HG03571 (cell line): ENCODE measurements at regions not wholly inside any gene's neighbourhood (a gene's known extent, or its start where the extent isn't known, plus 50 kb on each side); places are given as distances from the start of the nearest gene placed in this dataset.
"Not testable (repeated sequence)": the region's sequence is repeated elsewhere in the genome, so short reads cannot be mapped to it uniquely, and the experiment has no call there.

ENCODE experiments used
- ATAC-seq: cut with Tn5 transposase; IDR thresholded peaks from one replicate; pipeline ENCODE4 v1.9.1; 2021; ENCODE audit not compliant: unreplicated experiment

DNA sequence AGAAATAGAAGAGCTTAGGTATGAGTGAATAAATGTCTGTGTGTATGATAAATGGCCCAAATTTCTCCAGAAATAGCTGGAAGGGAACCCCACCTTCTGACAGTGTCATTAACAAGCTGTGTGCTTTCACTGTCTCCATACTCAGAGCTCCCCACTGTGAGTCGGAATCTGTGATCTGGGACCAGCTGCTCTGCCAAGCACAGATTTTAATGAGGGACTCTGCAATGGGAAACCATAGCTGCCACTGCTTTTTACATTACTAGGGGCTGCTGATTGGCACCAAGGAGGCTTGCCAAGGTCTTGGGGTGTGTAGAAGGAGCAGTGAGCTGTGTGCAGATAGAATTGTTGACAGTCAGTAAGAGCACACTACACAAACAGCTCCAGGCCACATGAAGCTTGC, 244.2 kb upstream of the CCDC196 start:
- no peak for ATAC-seq

DNA sequence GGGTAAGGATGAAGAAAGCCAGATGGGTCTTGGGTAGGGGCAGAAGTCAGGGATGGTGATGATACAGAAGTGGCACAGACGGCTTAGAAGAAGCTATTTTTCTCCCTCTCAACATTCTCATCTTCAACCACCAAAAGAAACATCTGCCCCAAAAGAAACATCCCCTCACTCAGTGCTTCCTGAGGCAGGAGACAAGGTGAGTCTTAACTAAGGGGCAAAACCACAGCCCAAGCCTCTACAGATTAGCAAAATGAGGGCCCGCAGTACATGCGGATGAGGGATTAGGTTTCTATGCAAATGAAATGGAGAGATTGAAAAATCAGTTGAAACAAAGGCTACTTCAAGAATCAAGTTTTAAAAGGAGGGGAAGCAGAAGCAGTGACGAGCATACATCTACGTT, 241.3 kb upstream of the CCDC196 start:
- no peak for ATAC-seq

DNA sequence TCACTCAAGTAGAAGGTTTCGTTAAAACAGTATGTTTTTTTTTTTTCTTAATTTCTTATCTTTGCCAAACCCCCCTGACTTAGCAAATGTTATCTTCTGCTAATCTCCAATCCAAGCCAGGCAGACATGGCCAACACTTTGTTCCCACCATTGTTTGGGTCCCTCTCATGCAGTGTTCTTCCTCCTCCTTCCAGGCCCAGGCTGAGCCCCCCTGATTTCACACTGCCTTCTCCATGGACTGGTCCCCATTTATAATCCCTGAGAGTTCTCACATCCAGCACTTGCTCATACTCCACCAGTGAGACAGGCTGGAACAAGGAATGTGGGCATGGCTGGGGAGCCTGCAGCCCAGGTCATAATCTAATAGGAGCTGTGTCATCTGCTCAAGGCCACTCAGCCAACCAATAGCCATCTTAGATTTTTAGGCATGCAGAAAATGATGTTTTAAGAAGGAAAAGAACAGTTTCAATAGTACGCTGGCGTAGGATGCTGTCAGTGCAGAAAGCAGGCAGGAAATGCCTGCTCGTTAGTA, 238.4 kb upstream of the CCDC196 start:
- no peak for ATAC-seq

DNA sequence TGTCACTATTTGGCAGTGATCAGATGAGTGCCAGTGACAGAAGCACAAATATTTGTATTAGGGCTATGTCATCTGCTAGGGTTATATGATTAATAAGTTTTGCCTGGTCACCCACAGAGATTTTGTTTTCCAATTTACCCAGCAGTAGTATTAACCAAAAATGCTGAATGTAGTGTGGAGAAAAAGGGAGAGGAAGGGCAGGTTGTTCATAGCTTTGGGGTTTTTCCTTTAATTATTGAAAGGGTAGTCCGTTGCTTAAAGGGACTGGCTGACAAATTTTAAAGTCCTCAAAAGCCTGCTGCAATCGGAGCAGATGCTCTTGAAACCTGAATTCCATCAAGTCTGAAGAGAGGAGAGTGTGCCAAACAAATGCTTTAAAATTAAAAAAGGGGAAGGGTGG, 237.9 kb upstream of the CCDC196 start:
- ATAC-seq: no peak

DNA sequence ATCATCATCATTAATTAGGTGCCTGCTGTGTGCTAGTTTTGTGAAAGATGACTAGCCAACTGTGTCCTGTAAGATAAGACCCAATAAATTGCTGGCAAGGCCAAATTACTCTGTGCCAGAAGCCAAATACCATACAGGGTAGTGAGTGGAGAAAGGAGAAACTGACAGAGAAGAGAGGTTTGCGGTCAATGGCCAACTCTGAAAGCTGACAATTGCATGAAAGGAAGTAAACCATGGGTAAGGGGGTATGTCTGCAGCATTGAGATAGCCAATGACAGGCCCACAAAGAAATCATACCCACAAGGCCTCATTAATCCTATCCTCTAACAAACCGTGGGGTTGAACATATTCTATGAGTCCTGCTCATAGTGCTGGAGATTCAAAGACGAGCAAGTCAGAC, 236.6 kb upstream of the CCDC196 start:
- ATAC-seq: no peak

GRCh38 chr14:66254038-66254437, 232.1 kb upstream of the CCDC196 start:
- no peak for ATAC-seq

DNA sequence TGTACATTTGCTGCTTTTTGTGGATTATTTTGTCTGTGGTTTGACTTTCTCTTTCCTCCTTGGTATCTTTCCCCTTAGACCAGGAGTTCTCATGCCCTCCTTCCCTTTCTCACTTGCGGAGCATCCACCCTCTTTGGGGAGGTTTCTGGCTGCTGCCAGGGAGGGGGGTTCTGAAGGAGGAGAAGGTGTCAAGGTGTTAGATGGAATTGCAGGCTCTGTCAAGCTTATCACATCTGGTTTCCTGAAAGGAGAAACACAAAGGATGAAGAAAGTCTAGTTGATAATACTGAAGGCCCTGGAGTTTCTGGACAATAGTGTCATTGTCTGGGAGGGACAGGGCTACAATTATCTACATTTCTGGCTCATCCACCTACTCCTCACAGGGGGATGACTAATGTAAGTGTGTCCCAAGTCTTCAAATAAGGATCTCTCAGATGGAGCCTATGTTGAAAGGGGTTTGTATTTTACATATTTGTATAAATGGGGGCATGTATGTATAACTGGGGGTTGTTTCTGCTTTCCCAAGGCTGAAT, 217.3 kb upstream of the CCDC196 start:
- ATAC-seq: no peak

GRCh38 chr14:66272221-66272620, 213.9 kb upstream of the CCDC196 start:
- no peak for ATAC-seq

- no peak for ATAC-seq
Measured at GRCh38 chr14:66273261-66273832, 212.8 kb upstream of the CCDC196 start.

DNA sequence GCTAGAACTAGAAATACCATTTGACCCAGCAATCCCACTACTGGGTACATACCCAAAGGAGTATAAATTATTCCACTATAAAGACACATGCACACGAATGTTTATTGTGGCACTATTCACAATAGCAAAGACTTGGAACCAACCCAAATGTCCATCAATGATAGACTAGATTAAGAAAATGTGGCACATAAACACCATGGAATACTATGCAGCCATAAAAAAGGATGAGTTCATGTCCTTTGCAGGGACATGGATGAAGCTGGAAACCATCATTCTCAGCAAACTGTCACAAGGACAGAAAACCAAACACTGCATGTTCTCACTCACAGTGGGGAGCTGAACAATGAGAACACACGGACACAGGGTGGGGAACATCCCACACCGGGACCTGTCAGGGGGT, 207.8 kb upstream of the CCDC196 start:
- ATAC-seq: not testable (repeated sequence)

DNA sequence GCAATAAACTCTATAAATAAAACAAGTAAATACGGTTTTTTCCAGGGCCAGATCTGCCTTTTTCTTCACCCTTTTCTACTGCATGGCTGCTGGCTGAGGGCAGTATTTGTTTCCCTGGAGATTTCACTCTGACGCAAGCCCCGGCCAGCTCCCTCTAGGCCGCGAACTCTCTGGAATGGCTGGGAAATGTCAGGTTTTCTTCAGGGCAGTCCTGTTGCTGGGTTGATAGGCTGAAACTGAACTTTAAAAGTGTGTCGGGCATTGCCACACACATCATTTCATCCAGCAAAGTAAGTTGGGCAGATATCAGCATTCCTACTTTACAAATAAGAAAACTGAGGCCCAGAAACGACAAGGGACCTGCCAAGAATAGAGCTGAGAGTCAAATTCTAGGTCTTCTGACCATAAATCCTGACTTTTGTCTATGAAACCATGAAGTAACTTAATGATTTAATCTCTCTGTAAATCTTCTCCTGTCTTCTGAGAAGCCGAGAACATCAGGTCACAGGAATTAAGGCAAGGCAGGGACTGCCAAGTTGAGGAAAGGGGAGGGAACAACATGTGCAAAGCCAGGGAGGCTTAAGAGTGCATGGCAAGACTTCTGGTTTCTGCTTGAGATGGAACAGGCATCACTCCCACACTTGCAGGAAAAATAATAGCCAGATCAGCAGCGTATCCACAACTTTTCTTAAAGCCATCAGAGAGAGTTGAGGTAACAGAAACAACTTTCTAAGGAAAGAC, 205.0 kb upstream of the CCDC196 start:
- no peak for ATAC-seq

- no peak for ATAC-seq
Measured at GRCh38 chr14:66284346-66284745, 201.8 kb upstream of the CCDC196 start.

DNA sequence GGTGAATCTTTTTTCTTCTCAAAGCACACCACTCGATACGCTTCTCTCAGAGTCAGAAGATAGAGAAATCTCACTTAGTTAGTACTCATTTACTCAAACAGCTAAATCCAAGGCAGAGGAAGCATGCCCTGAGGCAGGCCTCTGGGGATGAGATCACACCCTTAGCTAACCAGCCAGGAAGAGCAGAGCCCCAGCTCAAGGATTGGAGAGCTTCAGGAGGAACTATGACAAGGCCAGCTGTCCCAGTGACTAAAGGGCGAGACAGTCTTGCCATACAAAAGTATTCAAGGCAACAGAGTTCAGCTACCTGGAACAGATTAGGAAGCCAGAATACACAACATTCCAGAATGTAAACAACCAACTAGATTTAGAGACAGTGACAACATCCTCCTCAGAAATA, 197.7 kb upstream of the CCDC196 start:
- no peak for ATAC-seq

DNA sequence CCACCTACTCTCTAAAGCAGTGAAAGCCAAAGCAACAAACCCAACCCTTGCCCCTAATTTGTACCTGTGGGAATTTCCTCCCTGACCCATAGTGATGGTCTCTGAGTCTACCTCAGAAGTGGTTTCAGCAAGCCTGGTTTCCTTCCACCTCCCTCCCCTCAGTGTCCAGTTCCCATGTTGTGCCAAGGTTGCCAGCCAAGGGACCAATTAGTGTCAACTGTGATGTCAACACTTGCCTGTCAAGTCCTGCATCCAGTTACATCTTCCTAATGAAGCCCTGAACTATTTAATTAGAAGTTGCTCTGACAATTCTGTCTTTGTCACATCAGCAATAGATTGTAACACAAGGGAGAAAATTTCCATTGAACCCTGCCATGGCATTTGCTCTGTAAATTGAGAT, 194.4 kb upstream of the CCDC196 start:
- ATAC-seq: no peak

DNA sequence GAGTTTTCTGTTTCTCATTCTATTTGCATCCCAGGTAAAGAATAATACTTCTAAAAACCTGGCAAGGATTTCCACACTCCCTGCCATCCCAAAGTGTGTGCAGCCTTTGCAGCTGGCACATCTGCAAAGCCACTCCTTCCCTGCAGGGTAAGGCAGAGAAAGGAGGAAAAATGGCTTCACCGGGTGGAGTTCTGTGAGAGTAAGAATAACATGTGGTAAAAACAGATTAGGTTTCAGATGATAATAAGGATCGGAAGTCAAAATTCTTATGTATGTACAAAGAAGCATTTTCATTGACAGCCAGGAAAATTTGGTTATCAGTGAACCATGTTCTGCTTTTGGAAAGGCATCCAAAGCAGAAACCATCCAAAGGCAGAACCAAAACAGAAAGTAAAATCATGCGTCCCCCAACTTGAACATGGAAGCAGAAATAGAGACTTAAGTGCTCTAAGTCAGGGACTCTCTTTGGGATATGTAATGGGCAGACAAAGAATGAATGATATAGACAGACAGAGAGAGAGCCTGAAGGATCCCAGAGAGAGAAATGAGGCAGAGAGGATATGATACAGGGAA, 192.6 kb upstream of the CCDC196 start:
- ATAC-seq: no peak

DNA sequence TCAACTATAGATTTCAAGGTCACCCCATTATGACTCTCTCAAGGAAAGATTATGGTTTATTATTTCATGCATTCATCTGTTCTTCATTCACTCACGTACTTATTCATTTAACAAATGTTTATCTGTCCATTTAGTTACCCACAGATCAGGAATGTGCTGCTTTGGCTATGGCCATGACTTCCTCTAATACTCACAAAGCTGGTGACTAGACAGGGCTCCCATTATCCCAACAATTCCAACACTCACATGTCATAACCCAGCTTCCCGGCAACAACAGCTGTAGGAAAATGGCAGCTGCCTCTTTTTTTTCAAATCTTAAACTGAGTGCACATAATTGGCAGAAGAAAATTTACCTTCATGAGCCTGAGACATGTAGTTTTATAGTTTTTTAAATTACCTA, 190.8 kb upstream of the CCDC196 start:
- ATAC-seq: no peak

- ATAC-seq: no peak
Measured at GRCh38 chr14:66300886-66301285, 185.3 kb upstream of the CCDC196 start.

- no peak for ATAC-seq
Measured at GRCh38 chr14:66306101-66306500, 180.1 kb upstream of the CCDC196 start.

GRCh38 chr14:66311058-66311457, 175.1 kb upstream of the CCDC196 start:
- no peak for ATAC-seq

DNA sequence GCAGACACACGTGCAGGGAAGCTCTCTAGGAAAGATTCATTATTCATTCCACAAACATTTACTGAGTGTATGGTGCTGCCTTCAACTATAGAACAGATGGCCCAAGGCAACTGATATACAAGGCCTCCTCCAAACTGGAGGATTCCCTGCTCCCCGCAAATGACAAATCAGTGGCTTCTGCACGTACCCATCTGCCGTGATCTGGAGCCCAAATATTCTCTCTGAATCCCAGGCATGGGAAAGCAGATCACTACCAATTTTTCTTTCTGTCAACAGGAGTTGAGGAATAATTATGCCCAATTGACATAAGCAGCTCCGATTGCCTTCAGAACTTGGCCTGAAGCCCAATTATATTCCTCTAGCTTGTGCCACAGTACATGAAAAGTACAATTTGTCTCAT, 174.2 kb upstream of the CCDC196 start:
- ATAC-seq: no peak

- no peak for ATAC-seq
Measured at GRCh38 chr14:66312451-66312850, 173.7 kb upstream of the CCDC196 start.

DNA sequence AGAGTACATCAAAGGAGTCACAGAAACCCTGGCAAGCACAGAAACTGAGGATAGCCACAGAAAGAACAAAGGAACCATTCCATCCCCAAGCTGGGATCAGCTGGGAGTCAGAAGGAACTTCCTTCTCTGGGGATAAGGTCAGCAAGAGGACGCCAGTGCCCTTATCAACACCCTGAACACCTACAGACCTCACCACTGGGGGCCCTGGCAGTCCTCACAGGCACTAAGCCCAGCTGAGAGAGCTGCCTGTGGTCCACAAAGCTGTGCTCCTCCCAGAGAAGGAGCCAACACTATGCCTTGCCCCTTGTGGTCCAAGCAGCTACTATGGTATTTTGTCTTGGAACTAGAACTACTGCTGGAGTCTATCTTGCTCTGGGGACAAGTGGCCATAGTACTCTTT, 171.1 kb upstream of the CCDC196 start:
- ATAC-seq: no peak
